ENCODE measurements at regions not wholly inside any gene's neighbourhood (a gene's known extent, or its start where the extent isn't known, plus 50 kb on each side); places are given as distances from the start of the nearest gene placed in this dataset.

DNA sequence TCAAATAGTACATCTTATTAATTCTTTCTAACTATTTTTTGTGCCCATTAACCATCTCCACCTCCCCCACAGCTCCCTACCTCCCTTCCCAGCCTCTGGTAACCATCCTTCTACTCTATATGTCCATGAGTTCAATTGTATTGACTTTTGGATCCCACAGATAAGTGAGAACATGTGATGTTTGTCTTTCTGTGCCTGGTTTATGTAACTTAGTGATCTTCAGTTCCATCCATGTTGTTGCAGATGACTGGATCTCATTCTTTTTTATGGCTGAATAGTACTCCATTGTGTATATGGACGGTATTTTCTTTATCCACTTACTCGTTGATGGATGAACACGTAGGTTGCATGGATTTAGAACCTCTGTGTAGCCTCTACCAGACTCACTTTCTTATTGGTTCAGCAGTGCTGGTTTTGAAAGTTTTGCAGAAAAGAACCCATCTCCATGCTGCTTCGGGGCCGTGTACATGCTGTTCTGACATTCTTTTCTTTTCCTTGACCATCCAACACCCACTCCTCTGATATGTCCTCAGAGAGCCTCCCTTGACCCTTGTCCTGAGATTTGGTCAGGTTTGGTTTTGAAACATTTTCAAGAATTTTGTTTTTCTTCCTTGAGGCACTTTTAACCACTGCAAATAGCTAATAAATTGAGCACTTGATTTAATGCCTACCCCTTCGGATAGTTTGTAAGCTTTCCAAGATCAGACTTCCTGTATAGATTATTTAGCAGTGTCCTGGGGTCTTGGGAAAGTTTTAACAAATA is 231.2 kb upstream of the ZFP64 start:
- Histone ChIP-seq H3K4me3 (ENCODE audit: insufficient read depth, low read depth, low read length, poor library complexity, severe bottlenecking) (no peak overlapping the region), H3K27ac (ENCODE audit: insufficient read depth, low read length, poor library complexity, severe bottlenecking) (no peak overlapping the region), H3K4me1 (ENCODE audit: control insufficient read depth, insufficient read depth, low read length, poor library complexity, severe bottlenecking) (no peaks in the 10 kb centered on the region), H3K9me3 (ENCODE audit: control insufficient read depth, low read length) (no peaks in the 10 kb centered on the region), H3K36me3 (ENCODE audit: control insufficient read depth, insufficient read depth, low read length) (no peaks in the 10 kb centered on the region), H3K27me3 (replicated peaks; ENCODE audit: control insufficient read depth, insufficient read depth, low read length, poor library complexity, severe bottlenecking) (no peaks in the 10 kb centered on the region)
- no peak for DNase-seq

DNA sequence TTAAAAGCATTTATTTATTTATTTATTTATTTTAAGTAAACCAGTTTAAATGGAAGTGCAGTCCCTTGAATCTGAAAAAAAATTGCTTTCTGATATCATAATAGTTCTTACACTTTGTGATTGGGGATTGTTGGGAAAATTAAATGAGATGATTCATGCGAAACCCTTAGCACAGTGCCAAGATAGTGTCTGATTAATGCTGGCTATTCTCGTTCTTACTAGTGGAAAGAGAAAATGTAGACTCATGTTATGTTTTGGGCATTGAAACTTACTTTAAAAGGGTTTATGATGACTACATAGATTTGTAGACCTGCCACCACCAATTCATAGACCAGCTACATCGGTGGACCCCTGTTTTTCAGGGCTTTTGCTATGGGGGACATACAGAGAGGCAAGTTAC is 229.2 kb upstream of the ZFP64 start:
- no peaks in the 10 kb centered on the region for H3K4me1 ChIP-seq (ENCODE audit: control insufficient read depth, insufficient read depth, low read length, poor library complexity, severe bottlenecking)
- H3K36me3 ChIP-seq (ENCODE audit: control insufficient read depth, insufficient read depth, low read length): no peaks in the 10 kb centered on the region
- H3K4me3 ChIP-seq (ENCODE audit: insufficient read depth, low read depth, low read length, poor library complexity, severe bottlenecking): no peak overlapping the region
- H3K27me3 ChIP-seq (replicated peaks; ENCODE audit: control insufficient read depth, insufficient read depth, low read length, poor library complexity, severe bottlenecking): no peaks in the 10 kb centered on the region
- no peaks in the 10 kb centered on the region for H3K9me3 ChIP-seq (ENCODE audit: control insufficient read depth, low read length)
- no peak overlapping the region for H3K27ac ChIP-seq (ENCODE audit: insufficient read depth, low read length, poor library complexity, severe bottlenecking)
- DNase-seq: no peak

DNA sequence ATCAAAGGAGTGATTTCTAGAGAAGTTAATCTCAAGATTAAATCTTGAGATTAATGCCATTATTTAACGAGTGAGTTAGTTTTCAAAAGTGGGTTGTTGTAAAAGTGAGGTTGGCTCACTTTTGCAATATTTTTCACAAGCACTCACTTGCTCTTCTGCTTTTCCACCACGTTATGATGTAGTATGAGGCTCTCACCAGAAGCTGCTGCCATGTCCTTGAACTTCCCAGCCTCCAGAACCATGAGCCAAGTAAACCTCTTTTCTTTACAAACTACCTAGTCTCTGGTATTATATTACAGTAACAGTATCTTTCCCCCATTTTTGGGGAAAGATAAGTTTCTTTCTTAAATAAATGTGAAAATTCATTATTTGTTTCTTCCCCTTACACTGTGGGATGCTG is 227.6 kb upstream of the ZFP64 start:
- Histone ChIP-seq H3K4me1 (ENCODE audit: control insufficient read depth, insufficient read depth, low read length, poor library complexity, severe bottlenecking) (no peaks in the 10 kb centered on the region), H3K36me3 (ENCODE audit: control insufficient read depth, insufficient read depth, low read length) (no peaks in the 10 kb centered on the region), H3K27ac (ENCODE audit: insufficient read depth, low read length, poor library complexity, severe bottlenecking) (no peak overlapping the region), H3K9me3 (ENCODE audit: control insufficient read depth, low read length) (no peaks in the 10 kb centered on the region), H3K4me3 (ENCODE audit: insufficient read depth, low read depth, low read length, poor library complexity, severe bottlenecking) (no peak overlapping the region), H3K27me3 (replicated peaks; ENCODE audit: control insufficient read depth, insufficient read depth, low read length, poor library complexity, severe bottlenecking) (no peaks in the 10 kb centered on the region)
- no peak for DNase-seq

DNA sequence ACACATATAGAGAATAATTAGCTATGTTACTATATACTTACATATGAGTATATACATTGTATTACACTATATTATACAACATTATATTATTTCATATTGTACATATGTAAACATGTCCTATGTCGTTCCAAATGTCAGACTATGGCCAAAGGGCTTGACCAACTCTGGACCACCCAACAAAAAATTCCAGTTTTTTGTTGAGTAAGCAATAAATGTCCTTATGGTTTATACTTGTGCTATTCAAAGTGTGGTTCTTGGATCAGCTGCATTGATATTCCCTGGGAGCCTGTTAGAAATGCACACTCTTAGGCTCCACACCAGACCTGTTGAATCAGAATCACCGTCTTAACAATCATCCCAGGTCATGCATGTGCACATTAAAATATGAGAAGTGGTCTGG is 225.4 kb upstream of the ZFP64 start:
- no peak overlapping the region for H3K27ac ChIP-seq (ENCODE audit: insufficient read depth, low read length, poor library complexity, severe bottlenecking)
- H3K9me3 ChIP-seq (ENCODE audit: control insufficient read depth, low read length): no peaks in the 10 kb centered on the region
- H3K4me1 ChIP-seq (ENCODE audit: control insufficient read depth, insufficient read depth, low read length, poor library complexity, severe bottlenecking): peaks cover under 1% of the 10 kb centered on the region

DNA sequence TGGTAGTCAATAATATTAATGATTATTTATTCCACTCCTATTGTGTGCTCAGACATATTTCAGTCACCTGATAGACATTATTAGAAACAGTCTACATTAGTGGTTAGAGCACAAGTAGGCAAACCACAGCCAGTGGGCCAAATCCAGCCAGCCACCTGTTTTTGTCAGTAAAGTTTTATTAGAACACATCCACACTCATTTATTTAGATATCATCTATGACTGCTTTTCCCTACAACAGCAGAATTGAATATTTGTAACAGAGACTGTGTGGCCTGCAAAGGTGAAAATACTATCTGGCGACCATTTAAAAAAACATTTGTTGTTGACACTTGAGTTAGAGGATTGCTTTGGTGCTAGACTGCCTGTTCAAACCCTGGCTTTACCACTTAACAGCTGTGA is 220.0 kb upstream of the ZFP64 start:
- no peak overlapping the region for H3K4me3 ChIP-seq (ENCODE audit: insufficient read depth, low read depth, low read length, poor library complexity, severe bottlenecking)
- H3K27me3 ChIP-seq (replicated peaks; ENCODE audit: control insufficient read depth, insufficient read depth, low read length, poor library complexity, severe bottlenecking): no peaks in the 10 kb centered on the region
- no peaks in the 10 kb centered on the region for H3K9me3 ChIP-seq (ENCODE audit: control insufficient read depth, low read length)
- no peak for DNase-seq
- H3K36me3 ChIP-seq (ENCODE audit: control insufficient read depth, insufficient read depth, low read length): no peaks in the 10 kb centered on the region
- peak overlapping the region; percentile 77 for H3K27ac ChIP-seq (ENCODE audit: insufficient read depth, low read length, poor library complexity, severe bottlenecking)
- H3K4me1 ChIP-seq (ENCODE audit: control insufficient read depth, insufficient read depth, low read length, poor library complexity, severe bottlenecking): peaks cover 50% of the 10 kb centered on the region

More for the DNA sequence above, 225.4 kb upstream of the ZFP64 start:
- H3K27me3 ChIP-seq (replicated peaks; ENCODE audit: control insufficient read depth, insufficient read depth, low read length, poor library complexity, severe bottlenecking): no peaks in the 10 kb centered on the region
- H3K4me3 ChIP-seq (ENCODE audit: insufficient read depth, low read depth, low read length, poor library complexity, severe bottlenecking): no peak overlapping the region
- H3K36me3 ChIP-seq (ENCODE audit: control insufficient read depth, insufficient read depth, low read length): no peaks in the 10 kb centered on the region
- DNase-seq: no peak

DNA sequence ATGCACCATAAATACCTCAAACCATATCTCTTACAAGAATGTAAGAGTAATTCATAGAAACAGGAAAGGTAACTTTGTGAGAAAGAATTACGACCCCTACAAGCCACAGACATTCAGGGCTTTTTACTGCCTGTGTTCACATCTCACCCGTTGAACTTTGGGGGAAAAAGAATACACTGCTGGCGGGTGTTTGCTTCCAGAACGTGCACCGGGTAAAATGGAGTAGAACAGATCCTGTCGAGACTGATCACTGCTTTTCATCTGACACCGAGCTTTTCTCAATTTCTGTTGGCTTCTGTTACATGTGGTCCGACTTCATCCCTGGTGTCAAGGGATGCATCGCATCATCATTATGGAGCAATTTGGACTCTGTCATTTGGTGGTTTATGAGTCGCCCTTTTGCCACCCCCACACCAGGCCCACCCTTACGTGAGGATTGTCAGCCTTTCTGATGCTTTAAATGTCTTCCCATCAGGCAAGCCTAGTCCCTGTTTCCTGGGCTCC is 219.2 kb upstream of the ZFP64 start:
- H3K27ac ChIP-seq (ENCODE audit: insufficient read depth, low read length, poor library complexity, severe bottlenecking): peak overlapping the region; percentile 77
- peaks cover 55% of the 10 kb centered on the region for H3K4me1 ChIP-seq (ENCODE audit: control insufficient read depth, insufficient read depth, low read length, poor library complexity, severe bottlenecking)
- H3K27me3 ChIP-seq (replicated peaks; ENCODE audit: control insufficient read depth, insufficient read depth, low read length, poor library complexity, severe bottlenecking): no peaks in the 10 kb centered on the region
- H3K36me3 ChIP-seq (ENCODE audit: control insufficient read depth, insufficient read depth, low read length): no peaks in the 10 kb centered on the region
- no peak for DNase-seq
- no peak overlapping the region for H3K4me3 ChIP-seq (ENCODE audit: insufficient read depth, low read depth, low read length, poor library complexity, severe bottlenecking)
- no peaks in the 10 kb centered on the region for H3K9me3 ChIP-seq (ENCODE audit: control insufficient read depth, low read length)

DNA sequence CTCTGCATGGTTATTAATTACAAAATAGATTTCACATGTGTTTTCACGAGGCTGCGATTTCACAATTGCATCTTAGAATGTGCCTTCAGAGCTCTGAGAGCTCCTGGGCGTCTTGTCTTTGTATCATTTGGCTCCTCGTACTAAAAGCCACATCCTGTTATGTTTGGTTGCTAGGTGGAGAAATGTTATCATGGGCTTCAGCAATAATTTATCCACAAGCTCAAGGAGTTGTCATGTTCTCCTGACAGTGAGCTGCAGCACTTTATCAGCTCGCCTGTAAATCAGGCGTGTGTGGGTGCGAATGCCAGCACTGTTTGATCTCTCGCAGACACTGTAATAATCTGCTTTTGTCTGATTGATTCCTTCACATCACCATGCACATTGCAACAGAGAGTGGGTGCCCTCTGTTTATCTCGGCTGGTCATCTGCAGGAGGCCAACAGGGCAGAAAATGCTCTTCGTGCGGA is 218.6 kb upstream of the ZFP64 start:
- Histone ChIP-seq H3K9me3 (ENCODE audit: control insufficient read depth, low read length) (no peaks in the 10 kb centered on the region), H3K4me3 (ENCODE audit: insufficient read depth, low read depth, low read length, poor library complexity, severe bottlenecking) (no peak overlapping the region), H3K4me1 (ENCODE audit: control insufficient read depth, insufficient read depth, low read length, poor library complexity, severe bottlenecking) (peaks cover 56% of the 10 kb centered on the region), H3K27ac (ENCODE audit: insufficient read depth, low read length, poor library complexity, severe bottlenecking) (peak overlapping the region; percentile 77), H3K36me3 (ENCODE audit: control insufficient read depth, insufficient read depth, low read length) (no peaks in the 10 kb centered on the region), H3K27me3 (replicated peaks; ENCODE audit: control insufficient read depth, insufficient read depth, low read length, poor library complexity, severe bottlenecking) (no peaks in the 10 kb centered on the region)
- DNase-seq: peak; percentile 9 to 50 (median 22)

DNA sequence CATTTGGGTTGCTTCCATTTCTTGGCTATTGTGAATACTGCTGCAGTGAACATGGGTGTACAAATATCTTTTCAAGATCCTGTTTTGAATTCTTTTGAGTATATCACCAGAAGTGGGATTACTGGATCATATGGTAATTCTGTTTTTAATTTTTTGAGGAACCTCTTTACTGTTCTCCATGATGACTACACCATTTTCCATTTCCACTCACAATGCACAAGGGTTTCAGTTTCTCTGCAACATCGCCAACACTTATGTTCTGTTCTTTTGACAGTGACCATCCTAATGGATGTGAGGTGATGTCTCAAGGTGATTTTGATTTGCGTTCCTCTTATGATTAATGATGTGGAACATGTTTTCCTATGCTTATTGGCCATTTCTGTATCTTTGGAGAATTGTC is 214.4 kb upstream of the ZFP64 start:
- Histone ChIP-seq H3K27me3 (replicated peaks; ENCODE audit: control insufficient read depth, insufficient read depth, low read length, poor library complexity, severe bottlenecking) (no peaks in the 10 kb centered on the region), H3K4me3 (ENCODE audit: insufficient read depth, low read depth, low read length, poor library complexity, severe bottlenecking) (no peak overlapping the region), H3K27ac (ENCODE audit: insufficient read depth, low read length, poor library complexity, severe bottlenecking) (peak overlapping the region; percentile 12), H3K4me1 (ENCODE audit: control insufficient read depth, insufficient read depth, low read length, poor library complexity, severe bottlenecking) (peaks cover 62% of the 10 kb centered on the region), H3K36me3 (ENCODE audit: control insufficient read depth, insufficient read depth, low read length) (no peaks in the 10 kb centered on the region), H3K9me3 (ENCODE audit: control insufficient read depth, low read length) (no peaks in the 10 kb centered on the region)
- DNase-seq: no peak

DNA sequence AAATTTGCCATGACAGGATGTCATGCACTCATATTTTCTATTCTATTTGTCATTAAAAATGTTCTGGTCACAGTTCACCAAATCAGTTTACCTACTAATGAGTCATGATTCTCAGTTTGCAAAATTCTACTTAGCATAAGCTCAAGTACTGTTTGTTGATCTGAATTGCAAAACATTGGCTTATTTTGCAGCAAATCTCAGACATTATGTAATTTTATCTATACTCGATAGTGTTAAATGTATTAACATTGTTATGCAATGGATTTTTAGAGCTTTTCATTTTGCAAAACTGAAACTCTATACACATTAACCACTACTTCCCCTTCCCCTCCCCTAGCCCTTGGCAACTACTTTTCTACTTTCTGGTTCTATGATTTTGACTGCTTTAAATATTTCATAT is 213.8 kb upstream of the ZFP64 start:
- Histone ChIP-seq H3K27ac (ENCODE audit: insufficient read depth, low read length, poor library complexity, severe bottlenecking) (peak overlapping the region; percentile 74), H3K27me3 (replicated peaks; ENCODE audit: control insufficient read depth, insufficient read depth, low read length, poor library complexity, severe bottlenecking) (no peaks in the 10 kb centered on the region), H3K4me1 (ENCODE audit: control insufficient read depth, insufficient read depth, low read length, poor library complexity, severe bottlenecking) (peaks cover 56% of the 10 kb centered on the region), H3K9me3 (ENCODE audit: control insufficient read depth, low read length) (no peaks in the 10 kb centered on the region), H3K36me3 (ENCODE audit: control insufficient read depth, insufficient read depth, low read length) (no peaks in the 10 kb centered on the region), H3K4me3 (ENCODE audit: insufficient read depth, low read depth, low read length, poor library complexity, severe bottlenecking) (peak overlapping the region; percentile 7)
- no peak for DNase-seq

DNA sequence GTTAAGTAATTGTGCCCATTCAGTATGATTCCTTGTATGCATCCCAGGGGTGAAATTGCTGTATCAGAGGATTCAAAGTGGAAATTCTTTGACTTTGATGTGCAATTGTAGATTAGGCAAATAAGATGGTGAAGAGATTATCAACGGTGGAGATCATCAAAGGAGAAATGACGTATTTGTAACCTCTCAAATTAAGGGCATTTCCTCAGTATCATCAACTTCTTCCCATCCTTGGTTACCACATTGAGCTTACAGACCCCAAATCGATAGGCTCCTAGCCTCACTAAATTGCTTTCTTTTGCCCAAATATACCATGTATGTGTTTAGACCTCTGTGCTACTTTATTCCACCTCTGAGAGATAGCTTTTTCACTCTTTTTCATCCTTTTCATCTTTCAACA is 213.1 kb upstream of the ZFP64 start:
- Histone ChIP-seq H3K27me3 (replicated peaks; ENCODE audit: control insufficient read depth, insufficient read depth, low read length, poor library complexity, severe bottlenecking) (no peaks in the 10 kb centered on the region), H3K4me1 (ENCODE audit: control insufficient read depth, insufficient read depth, low read length, poor library complexity, severe bottlenecking) (peaks cover 48% of the 10 kb centered on the region), H3K27ac (ENCODE audit: insufficient read depth, low read length, poor library complexity, severe bottlenecking) (peak overlapping the region; percentile 74), H3K4me3 (ENCODE audit: insufficient read depth, low read depth, low read length, poor library complexity, severe bottlenecking) (peak overlapping the region; percentile 7), H3K9me3 (ENCODE audit: control insufficient read depth, low read length) (no peaks in the 10 kb centered on the region), H3K36me3 (ENCODE audit: control insufficient read depth, insufficient read depth, low read length) (no peaks in the 10 kb centered on the region)
- no peak for DNase-seq
